SH-SY5Y (cell line): ENCODE measurements at regions not wholly inside any gene's neighbourhood (a gene's known extent, or its start where the extent isn't known, plus 50 kb on each side); places are given as distances from the start of the nearest gene placed in this dataset.

Experiments
- GATA2 ChIP-seq: IDR thresholded peaks from 2 replicates; pipeline ENCODE4 v1.6.1; 2011; ENCODE audit warnings: mild to moderate bottlenecking, low read depth, low read length
- GATA3 ChIP-seq: IDR thresholded peaks from 2 replicates; pipeline ENCODE4 v1.6.1; 2011; ENCODE audit warnings: low read depth, mild to moderate bottlenecking, low read length, moderate library complexity

DNA sequence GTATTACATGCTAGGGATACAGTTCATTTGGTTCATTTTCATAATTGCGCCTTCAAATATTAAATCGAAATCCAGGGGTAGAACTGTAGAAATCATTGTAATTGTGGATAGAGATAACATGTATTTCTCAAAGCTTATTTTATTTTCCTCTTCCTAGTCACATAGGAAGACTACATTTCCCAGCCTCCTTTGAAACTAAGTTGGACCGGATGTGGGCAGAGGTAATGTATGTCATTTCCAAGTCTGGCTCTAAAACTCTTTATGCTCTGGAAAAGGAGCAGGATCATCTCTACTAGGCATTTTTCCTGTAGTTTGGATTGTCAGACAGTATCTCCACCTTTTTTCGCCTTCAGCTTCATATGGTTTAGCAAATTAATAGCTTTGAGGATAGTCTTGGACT is 70.1 kb upstream of the CRY1 start:
- TF ChIP-seq GATA2 (no peak), GATA3 (no peak)
